ENCODE measurements at regions not wholly inside any gene's neighbourhood (a gene's known extent, or its start where the extent isn't known, plus 50 kb on each side); places are given as distances from the start of the nearest gene placed in this dataset.

DNA sequence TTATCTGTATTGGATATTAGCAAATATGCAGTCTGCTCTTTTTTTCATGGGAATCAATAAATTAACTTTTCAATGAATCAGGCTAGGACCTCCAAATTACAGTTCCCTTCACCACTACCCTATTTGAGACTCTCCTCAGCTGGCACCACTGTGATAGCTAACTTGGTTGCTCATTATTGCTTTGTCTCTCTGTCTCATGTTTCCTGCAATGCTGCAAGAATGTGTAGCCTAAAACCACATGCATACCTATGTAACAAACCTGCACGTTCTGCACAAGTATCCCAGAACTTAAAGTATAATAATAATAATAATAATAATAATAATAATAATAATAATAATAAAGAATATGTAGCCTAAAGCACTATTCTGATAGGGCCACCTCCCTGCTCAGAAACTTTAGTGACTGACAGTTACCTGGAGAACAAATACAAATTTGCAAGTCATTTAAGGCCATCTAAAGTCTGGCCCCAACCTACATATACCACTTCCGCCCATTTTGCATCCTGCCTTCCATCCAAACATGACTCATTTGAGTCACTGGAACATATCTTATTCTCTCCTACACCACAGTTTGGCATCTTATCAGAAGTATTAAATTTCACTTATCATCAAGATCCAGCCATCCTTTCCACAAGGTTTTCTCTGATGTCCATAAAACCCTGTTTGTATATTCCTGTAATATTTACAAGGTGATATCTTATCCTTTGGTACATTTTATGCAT lies 215.1 kb downstream of the LRRK2 start:
- TF ChIP-seq, protein P1, sequence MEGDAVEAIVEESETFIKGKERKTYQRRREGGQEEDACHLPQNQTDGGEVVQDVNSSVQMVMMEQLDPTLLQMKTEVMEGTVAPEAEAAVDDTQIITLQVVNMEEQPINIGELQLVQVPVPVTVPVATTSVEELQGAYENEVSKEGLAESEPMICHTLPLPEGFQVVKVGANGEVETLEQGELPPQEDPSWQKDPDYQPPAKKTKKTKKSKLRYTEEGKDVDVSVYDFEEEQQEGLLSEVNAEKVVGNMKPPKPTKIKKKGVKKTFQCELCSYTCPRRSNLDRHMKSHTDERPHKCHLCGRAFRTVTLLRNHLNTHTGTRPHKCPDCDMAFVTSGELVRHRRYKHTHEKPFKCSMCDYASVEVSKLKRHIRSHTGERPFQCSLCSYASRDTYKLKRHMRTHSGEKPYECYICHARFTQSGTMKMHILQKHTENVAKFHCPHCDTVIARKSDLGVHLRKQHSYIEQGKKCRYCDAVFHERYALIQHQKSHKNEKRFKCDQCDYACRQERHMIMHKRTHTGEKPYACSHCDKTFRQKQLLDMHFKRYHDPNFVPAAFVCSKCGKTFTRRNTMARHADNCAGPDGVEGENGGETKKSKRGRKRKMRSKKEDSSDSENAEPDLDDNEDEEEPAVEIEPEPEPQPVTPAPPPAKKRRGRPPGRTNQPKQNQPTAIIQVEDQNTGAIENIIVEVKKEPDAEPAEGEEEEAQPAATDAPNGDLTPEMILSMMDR (IDR thresholded peaks at IDR 0.05) = no peak
- TF ChIP-seq POLR2A (IDR thresholded peaks at IDR 0.05) = no peak
